ENCODE measurements at regions not wholly inside any gene's neighbourhood (a gene's known extent, or its start where the extent isn't known, plus 50 kb on each side); places are given as distances from the start of the nearest gene placed in this dataset.

DNA sequence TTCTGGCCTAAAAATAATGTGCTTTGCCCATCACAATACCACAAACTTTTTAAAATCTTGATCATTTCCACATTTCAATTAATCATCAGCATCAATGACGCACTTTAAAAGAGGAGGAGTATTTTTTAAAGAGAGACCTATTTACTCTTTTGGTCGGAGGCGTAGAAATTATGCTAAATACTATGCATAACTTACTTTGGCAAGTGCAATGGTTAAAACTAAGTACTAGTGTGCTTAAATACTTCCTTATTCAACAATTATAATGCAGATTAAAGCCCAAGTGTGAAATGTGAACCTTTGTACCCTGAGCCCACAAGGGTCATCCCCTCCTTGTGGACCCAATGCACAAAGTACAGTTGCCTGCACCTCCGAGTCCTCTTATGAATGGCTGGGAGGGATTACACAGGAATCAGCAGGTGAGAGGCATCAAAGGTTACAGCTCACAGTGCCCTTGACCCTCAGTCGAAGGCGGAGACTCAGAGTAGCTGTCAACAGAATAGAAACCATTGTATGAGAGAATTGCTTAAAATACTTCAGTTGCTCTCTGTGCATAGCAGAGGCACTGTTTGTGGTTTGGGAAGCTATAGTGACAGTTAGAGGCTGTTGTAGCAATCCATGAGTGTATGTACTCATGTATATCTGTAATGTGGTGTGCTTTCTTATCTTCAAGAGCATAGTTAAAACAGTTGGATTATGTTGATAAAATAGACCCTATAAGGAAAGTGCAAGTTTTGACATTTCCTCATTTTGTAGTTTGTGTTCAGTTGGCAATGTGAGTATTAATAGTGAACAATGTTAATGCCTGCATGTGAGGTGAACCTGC lies 151.7 kb upstream of the ITGA4 start (continued):
- TF ChIP-seq, protein P1, sequence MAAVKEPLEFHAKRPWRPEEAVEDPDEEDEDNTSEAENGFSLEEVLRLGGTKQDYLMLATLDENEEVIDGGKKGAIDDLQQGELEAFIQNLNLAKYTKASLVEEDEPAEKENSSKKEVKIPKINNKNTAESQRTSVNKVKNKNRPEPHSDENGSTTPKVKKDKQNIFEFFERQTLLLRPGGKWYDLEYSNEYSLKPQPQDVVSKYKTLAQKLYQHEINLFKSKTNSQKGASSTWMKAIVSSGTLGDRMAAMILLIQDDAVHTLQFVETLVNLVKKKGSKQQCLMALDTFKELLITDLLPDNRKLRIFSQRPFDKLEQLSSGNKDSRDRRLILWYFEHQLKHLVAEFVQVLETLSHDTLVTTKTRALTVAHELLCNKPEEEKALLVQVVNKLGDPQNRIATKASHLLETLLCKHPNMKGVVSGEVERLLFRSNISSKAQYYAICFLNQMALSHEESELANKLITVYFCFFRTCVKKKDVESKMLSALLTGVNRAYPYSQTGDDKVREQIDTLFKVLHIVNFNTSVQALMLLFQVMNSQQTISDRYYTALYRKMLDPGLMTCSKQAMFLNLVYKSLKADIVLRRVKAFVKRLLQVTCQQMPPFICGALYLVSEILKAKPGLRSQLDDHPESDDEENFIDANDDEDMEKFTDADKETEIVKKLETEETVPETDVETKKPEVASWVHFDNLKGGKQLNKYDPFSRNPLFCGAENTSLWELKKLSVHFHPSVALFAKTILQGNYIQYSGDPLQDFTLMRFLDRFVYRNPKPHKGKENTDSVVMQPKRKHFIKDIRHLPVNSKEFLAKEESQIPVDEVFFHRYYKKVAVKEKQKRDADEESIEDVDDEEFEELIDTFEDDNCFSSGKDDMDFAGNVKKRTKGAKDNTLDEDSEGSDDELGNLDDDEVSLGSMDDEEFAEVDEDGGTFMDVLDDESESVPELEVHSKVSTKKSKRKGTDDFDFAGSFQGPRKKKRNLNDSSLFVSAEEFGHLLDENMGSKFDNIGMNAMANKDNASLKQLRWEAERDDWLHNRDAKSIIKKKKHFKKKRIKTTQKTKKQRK (IDR thresholded peaks at IDR 0.05; ENCODE audit: low read length) = no peak
- TF ChIP-seq ZNF496 (CRISPR knock-in tag; IDR thresholded peaks at IDR 0.05; ENCODE audit: insufficient replicate concordance) (no peak), ZNF768 (CRISPR knock-in tag; IDR thresholded peaks at IDR 0.05) (no peak), MTA1 (CRISPR knock-in tag; IDR thresholded peaks at IDR 0.05; ENCODE audit: borderline replicate concordance) (no peak; the same call in 1 of the 2 replicates), ZNF547 (CRISPR knock-in tag; IDR thresholded peaks at IDR 0.05) (no peak), TFE3 (CRISPR knock-in tag; IDR thresholded peaks at IDR 0.05) (peak; percentile 90), CHD2 (IDR thresholded peaks at IDR 0.05; ENCODE audit: low read depth, low read length) (peak; percentile 51; the same call in 1 of the 2 replicates), SMAD1 (CRISPR knock-in tag; IDR thresholded peaks at IDR 0.05; ENCODE audit: borderline replicate concordance, low read depth) (no peak), SSRP1 (CRISPR knock-in tag; IDR thresholded peaks at IDR 0.05) (0 out of 2 replicates have a peak, but pooled peaks have one; percentile 52), FOXO1 (CRISPR knock-in tag; IDR thresholded peaks at IDR 0.05) (peak; percentile 96), NFIB (CRISPR knock-in tag; IDR thresholded peaks at IDR 0.05; ENCODE audit: borderline replicate concordance) (no peak), ATRX (CRISPR knock-in tag; IDR thresholded peaks at IDR 0.05; ENCODE audit: borderline replicate concordance) (no peak), DZIP1 (CRISPR knock-in tag; IDR thresholded peaks at IDR 0.05) (no peak), GTF2F1 (IDR thresholded peaks at IDR 0.05; ENCODE audit: low read length) (no peak), NFRKB (IDR thresholded peaks at IDR 0.05) (no peak), ZFP1 (CRISPR knock-in tag; IDR thresholded peaks at IDR 0.05) (peak; percentile 44; the same call in 1 of the 2 replicates), TP53 (CRISPR knock-in tag; conservative IDR thresholded peaks at IDR 0.05) (no peak)
- TF ChIP-seq, protein P2, sequence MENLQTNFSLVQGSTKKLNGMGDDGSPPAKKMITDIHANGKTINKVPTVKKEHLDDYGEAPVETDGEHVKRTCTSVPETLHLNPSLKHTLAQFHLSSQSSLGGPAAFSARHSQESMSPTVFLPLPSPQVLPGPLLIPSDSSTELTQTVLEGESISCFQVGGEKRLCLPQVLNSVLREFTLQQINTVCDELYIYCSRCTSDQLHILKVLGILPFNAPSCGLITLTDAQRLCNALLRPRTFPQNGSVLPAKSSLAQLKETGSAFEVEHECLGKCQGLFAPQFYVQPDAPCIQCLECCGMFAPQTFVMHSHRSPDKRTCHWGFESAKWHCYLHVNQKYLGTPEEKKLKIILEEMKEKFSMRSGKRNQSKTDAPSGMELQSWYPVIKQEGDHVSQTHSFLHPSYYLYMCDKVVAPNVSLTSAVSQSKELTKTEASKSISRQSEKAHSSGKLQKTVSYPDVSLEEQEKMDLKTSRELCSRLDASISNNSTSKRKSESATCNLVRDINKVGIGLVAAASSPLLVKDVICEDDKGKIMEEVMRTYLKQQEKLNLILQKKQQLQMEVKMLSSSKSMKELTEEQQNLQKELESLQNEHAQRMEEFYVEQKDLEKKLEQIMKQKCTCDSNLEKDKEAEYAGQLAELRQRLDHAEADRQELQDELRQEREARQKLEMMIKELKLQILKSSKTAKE (CRISPR knock-in tag; IDR thresholded peaks at IDR 0.05; ENCODE audit: borderline replicate concordance) = peak; percentile 64; the same call in 1 of the 2 replicates

All from HepG2 (cell line).